ENCODE measurements at regions not wholly inside any gene's neighbourhood (a gene's known extent, or its start where the extent isn't known, plus 50 kb on each side); places are given as distances from the start of the nearest gene placed in this dataset.

GRCh38 chr3:194906229-194906629 is 220.5 kb downstream of the FAM43A start:
- no peak overlapping the region for H3K23ac ChIP-seq (ENCODE audit: low read length)
- H3K9me3 ChIP-seq (ENCODE audit: insufficient read depth, low read depth, low read length) = no peaks in the 10 kb centered on the region
- H3K9ac ChIP-seq (ENCODE audit: low read length) = no peak overlapping the region
- no peak overlapping the region for H3K4me2 ChIP-seq (ENCODE audit: low read length)
- no peak overlapping the region for H4K8ac ChIP-seq (ENCODE audit: low read depth, low read length)
- no peaks in the 10 kb centered on the region for H3K27me3 ChIP-seq (ENCODE audit: insufficient read depth, low read length)
- H2BK12ac ChIP-seq (ENCODE audit: low read length) = no peak overlapping the region
- whole genome bisulfite sequencing (ENCODE audit: extremely low coverage, insufficient coverage, insufficient read length) = no CpG with 5 or more reads among the region's 4 CpGs
- H3K27ac ChIP-seq (ENCODE audit: low read depth, low read length) = no peak overlapping the region
- H2AFZ ChIP-seq (ENCODE audit: insufficient read depth, low read length, poor library complexity) = no peak overlapping the region
- no peak overlapping the region for H4K12ac ChIP-seq (ENCODE audit: low read depth, low read length)
- H3K18ac ChIP-seq (ENCODE audit: low read length) = no peak overlapping the region
- no peak for DNase-seq
- no peaks in the 10 kb centered on the region for H3K36me3 ChIP-seq (ENCODE audit: control insufficient read depth in 1 of 2, insufficient read depth in 2 of 2, low read length in 2 of 2)
- no peak overlapping the region for H2BK5ac ChIP-seq (ENCODE audit: low read depth, low read length, poor library complexity)
- H3K4ac ChIP-seq (ENCODE audit: low read depth, low read length) = no peak overlapping the region
- no peaks in the 10 kb centered on the region for H3K79me2 ChIP-seq (ENCODE audit: control insufficient read depth, insufficient read depth, low read length, poor library complexity)
- H3K79me1 ChIP-seq (ENCODE audit: low read length) = no peaks in the 10 kb centered on the region
- H3K4me3 ChIP-seq (ENCODE audit: low read depth, low read length) = no peak overlapping the region
- H3K14ac ChIP-seq (ENCODE audit: low read length) = no peak overlapping the region
- no peak overlapping the region for H2AK5ac ChIP-seq (ENCODE audit: low read length)
- H3K4me1 ChIP-seq (ENCODE audit: control insufficient read depth in 1 of 2, insufficient read depth in 2 of 2, low read length in 2 of 2) = peaks cover 0 to 2% of the 10 kb centered on the region in 2 experiments
- no peak overlapping the region for H4K91ac ChIP-seq (ENCODE audit: low read depth, low read length)
- no peak overlapping the region for H2BK120ac ChIP-seq (ENCODE audit: insufficient read depth, low read length, poor library complexity)

- no peak overlapping the region for H3K4ac ChIP-seq (ENCODE audit: low read depth, low read length)
- no peak overlapping the region for H3K14ac ChIP-seq (ENCODE audit: low read length)
- H3K4me1 ChIP-seq (ENCODE audit: control insufficient read depth in 1 of 2, insufficient read depth in 2 of 2, low read length in 2 of 2) = peaks cover 0 to 2% of the 10 kb centered on the region in 2 experiments
- H3K9ac ChIP-seq (ENCODE audit: low read length) = no peak overlapping the region
- H3K4me2 ChIP-seq (ENCODE audit: low read length) = no peak overlapping the region
- no peaks in the 10 kb centered on the region for H3K36me3 ChIP-seq (ENCODE audit: control insufficient read depth in 1 of 2, insufficient read depth in 2 of 2, low read length in 2 of 2)
- H4K91ac ChIP-seq (ENCODE audit: low read depth, low read length) = no peak overlapping the region
- no peaks in the 10 kb centered on the region for H3K79me1 ChIP-seq (ENCODE audit: low read length)
- H3K79me2 ChIP-seq (ENCODE audit: control insufficient read depth, insufficient read depth, low read length, poor library complexity) = no peaks in the 10 kb centered on the region
- H3K9me3 ChIP-seq (ENCODE audit: insufficient read depth, low read depth, low read length) = no peaks in the 10 kb centered on the region
- H3K18ac ChIP-seq (ENCODE audit: low read length) = no peak overlapping the region
- H2BK12ac ChIP-seq (ENCODE audit: low read length) = no peak overlapping the region
- DNase-seq = no peak
- no peak overlapping the region for H3K4me3 ChIP-seq (ENCODE audit: low read depth, low read length)
- no peak overlapping the region for H4K8ac ChIP-seq (ENCODE audit: low read depth, low read length)
- H3K27me3 ChIP-seq (ENCODE audit: insufficient read depth, low read length) = no peaks in the 10 kb centered on the region
- no peak overlapping the region for H3K27ac ChIP-seq (ENCODE audit: low read depth, low read length)
- H2AK5ac ChIP-seq (ENCODE audit: low read length) = no peak overlapping the region
- no CpG with 5 or more reads among the region's 11 CpGs for WGBS (ENCODE audit: extremely low coverage, insufficient coverage, insufficient read length)
- H4K12ac ChIP-seq (ENCODE audit: low read depth, low read length) = no peak overlapping the region
- no peak overlapping the region for H3K23ac ChIP-seq (ENCODE audit: low read length)
- H2BK120ac ChIP-seq (ENCODE audit: insufficient read depth, low read length, poor library complexity) = no peak overlapping the region
- H2BK5ac ChIP-seq (ENCODE audit: low read depth, low read length, poor library complexity) = no peak overlapping the region
- no peak overlapping the region for H2AFZ ChIP-seq (ENCODE audit: insufficient read depth, low read length, poor library complexity)
These were observed 221.4 kb downstream of the FAM43A start for GRCh38 chr3:194906970-194907629.

GRCh38 chr3:194907811-194908210 is 222.1 kb downstream of the FAM43A start:
- H4K8ac ChIP-seq (ENCODE audit: low read depth, low read length) = no peak overlapping the region
- H3K9me3 ChIP-seq (ENCODE audit: insufficient read depth, low read depth, low read length) = no peaks in the 10 kb centered on the region
- H3K36me3 ChIP-seq (ENCODE audit: control insufficient read depth in 1 of 2, insufficient read depth in 2 of 2, low read length in 2 of 2) = no peaks in the 10 kb centered on the region
- H2AFZ ChIP-seq (ENCODE audit: insufficient read depth, low read length, poor library complexity) = no peak overlapping the region
- no peaks in the 10 kb centered on the region for H3K79me2 ChIP-seq (ENCODE audit: control insufficient read depth, insufficient read depth, low read length, poor library complexity)
- no peak overlapping the region for H2BK120ac ChIP-seq (ENCODE audit: insufficient read depth, low read length, poor library complexity)
- no CpG with 5 or more reads among the region's 5 CpGs for WGBS (ENCODE audit: extremely low coverage, insufficient coverage, insufficient read length)
- no peak overlapping the region for H4K91ac ChIP-seq (ENCODE audit: low read depth, low read length)
- H2AK5ac ChIP-seq (ENCODE audit: low read length) = no peak overlapping the region
- H2BK5ac ChIP-seq (ENCODE audit: low read depth, low read length, poor library complexity) = no peak overlapping the region
- no peak overlapping the region for H3K27ac ChIP-seq (ENCODE audit: low read depth, low read length)
- H3K79me1 ChIP-seq (ENCODE audit: low read length) = no peaks in the 10 kb centered on the region
- no peak overlapping the region for H3K9ac ChIP-seq (ENCODE audit: low read length)
- no peak overlapping the region for H3K4me3 ChIP-seq (ENCODE audit: low read depth, low read length)
- H3K23ac ChIP-seq (ENCODE audit: low read length) = no peak overlapping the region
- DNase-seq = no peak
- H2BK12ac ChIP-seq (ENCODE audit: low read length) = no peak overlapping the region
- no peak overlapping the region for H3K18ac ChIP-seq (ENCODE audit: low read length)
- H4K12ac ChIP-seq (ENCODE audit: low read depth, low read length) = no peak overlapping the region
- no peak overlapping the region for H3K14ac ChIP-seq (ENCODE audit: low read length)
- no peak overlapping the region for H3K4me2 ChIP-seq (ENCODE audit: low read length)
- no peak overlapping the region for H3K4ac ChIP-seq (ENCODE audit: low read depth, low read length)
- H3K27me3 ChIP-seq (ENCODE audit: insufficient read depth, low read length) = no peaks in the 10 kb centered on the region
- peaks cover 0 to 2% of the 10 kb centered on the region in 2 experiments for H3K4me1 ChIP-seq (ENCODE audit: control insufficient read depth in 1 of 2, insufficient read depth in 2 of 2, low read length in 2 of 2)

- no peak overlapping the region for H2BK5ac ChIP-seq (ENCODE audit: low read depth, low read length, poor library complexity)
- no peak overlapping the region for H3K4me2 ChIP-seq (ENCODE audit: low read length)
- H3K79me2 ChIP-seq (ENCODE audit: control insufficient read depth, insufficient read depth, low read length, poor library complexity) = no peaks in the 10 kb centered on the region
- H3K36me3 ChIP-seq (ENCODE audit: control insufficient read depth in 1 of 2, insufficient read depth in 2 of 2, low read length in 2 of 2) = no peaks in the 10 kb centered on the region
- no peak overlapping the region for H4K91ac ChIP-seq (ENCODE audit: low read depth, low read length)
- no peak overlapping the region for H3K18ac ChIP-seq (ENCODE audit: low read length)
- H3K27ac ChIP-seq (ENCODE audit: low read depth, low read length) = no peak overlapping the region
- H3K4me1 ChIP-seq (ENCODE audit: control insufficient read depth in 1 of 2, insufficient read depth in 2 of 2, low read length in 2 of 2) = peaks cover 0 to 2% of the 10 kb centered on the region in 2 experiments
- no peak overlapping the region for H3K9ac ChIP-seq (ENCODE audit: low read length)
- H2BK120ac ChIP-seq (ENCODE audit: insufficient read depth, low read length, poor library complexity) = no peak overlapping the region
- no peak overlapping the region for H4K12ac ChIP-seq (ENCODE audit: low read depth, low read length)
- H3K4me3 ChIP-seq (ENCODE audit: low read depth, low read length) = no peak overlapping the region
- H2AFZ ChIP-seq (ENCODE audit: insufficient read depth, low read length, poor library complexity) = no peak overlapping the region
- H3K23ac ChIP-seq (ENCODE audit: low read length) = no peak overlapping the region
- H3K9me3 ChIP-seq (ENCODE audit: insufficient read depth, low read depth, low read length) = no peaks in the 10 kb centered on the region
- no peak overlapping the region for H3K14ac ChIP-seq (ENCODE audit: low read length)
- no peak for DNase-seq
- H2BK12ac ChIP-seq (ENCODE audit: low read length) = no peak overlapping the region
- WGBS (ENCODE audit: extremely low coverage, insufficient coverage, insufficient read length) = no CpG with 5 or more reads among the region's 5 CpGs
- no peak overlapping the region for H3K4ac ChIP-seq (ENCODE audit: low read depth, low read length)
- H2AK5ac ChIP-seq (ENCODE audit: low read length) = no peak overlapping the region
- H3K79me1 ChIP-seq (ENCODE audit: low read length) = no peaks in the 10 kb centered on the region
- H3K27me3 ChIP-seq (ENCODE audit: insufficient read depth, low read length) = no peaks in the 10 kb centered on the region
- no peak overlapping the region for H4K8ac ChIP-seq (ENCODE audit: low read depth, low read length)
These were observed 222.8 kb downstream of the FAM43A start for GRCh38 chr3:194908496-194908895.
